ENCODE measurements at regions not wholly inside any gene's neighbourhood (a gene's known extent, or its start where the extent isn't known, plus 50 kb on each side); places are given as distances from the start of the nearest gene placed in this dataset.

GRCh38 chr5:77569409-77569808 lies 69.1 kb downstream of the OTP start:
- no peak for DNase-seq

GRCh38 chr5:77568555-77568954 lies 70.0 kb downstream of the OTP start:
- no peak for DNase-seq

- DNase-seq: no peak
Measured at GRCh38 chr5:77568082-77568481, 70.4 kb downstream of the OTP start.

- peak; percentile 3 for DNase-seq
Measured at GRCh38 chr5:77563475-77563874, 71.4 kb upstream of the WDR41 start.

- no peak for DNase-seq
Measured at GRCh38 chr5:77561965-77562364, 69.8 kb upstream of the WDR41 start.

- peak; percentile 24 for DNase-seq
Measured at GRCh38 chr5:77560677-77561263, 68.7 kb upstream of the WDR41 start.

- DNase-seq: no peak
Measured at GRCh38 chr5:77558266-77558665, 66.2 kb upstream of the WDR41 start.

- no peak for DNase-seq
Measured at GRCh38 chr5:77550406-77550805, 58.3 kb upstream of the WDR41 start.

- DNase-seq: no peak
Measured at GRCh38 chr5:77545285-77545684, 53.2 kb upstream of the WDR41 start.
